ENCODE measurements at regions not wholly inside any gene's neighbourhood (a gene's known extent, or its start where the extent isn't known, plus 50 kb on each side); places are given as distances from the start of the nearest gene placed in this dataset.

- Mint-ChIP-seq H3K4me1 (peaks cover 14% of the 10 kb centered on the region), H3K9me3 (peaks cover 26% of the 10 kb centered on the region), H3K27ac (peak overlapping the region; percentile 77), H3K27me3 (ENCODE audit: low read depth) (peaks cover 33% of the 10 kb centered on the region), H3K36me3 (peaks cover 24% of the 10 kb centered on the region), H3K4me3 (peak overlapping the region; percentile 91)
- peak; percentile 98 for ATAC-seq
- ChIA-PET CTCF (interaction anchor here (1.1 to 1.6 kb wide), 2 partner anchors 17 to 183 kb away, joined by 3 to 6 read pairs; no protein-coding TSS in a partner anchor), POLR2A (no interaction called here)
- DNase-seq (ENCODE audit: low spot score): peak; percentile 82
- TF ChIP-seq ZNF425 (CRISPR knock-in tag; conservative IDR thresholded peaks at IDR 0.05) (no peak), AR (CRISPR knock-in tag; IDR thresholded peaks at IDR 0.05) (no peak), NFATC4 (CRISPR knock-in tag; IDR thresholded peaks at IDR 0.05) (no peak), JUN (CRISPR knock-in tag; IDR thresholded peaks at IDR 0.05) (peak; percentile 65; the same call in 1 of the 2 replicates), ATF6 (CRISPR knock-in tag; IDR thresholded peaks at IDR 0.05) (no peak), USF1 (CRISPR knock-in tag; IDR thresholded peaks at IDR 0.05) (peak; percentile 99), MLX (CRISPR knock-in tag; IDR thresholded peaks at IDR 0.05) (no peak), CBFB (CRISPR knock-in tag; IDR thresholded peaks at IDR 0.05; ENCODE audit: low read depth) (peak; percentile 97; the same call in 1 of the 2 replicates), ETV6 (CRISPR knock-in tag; IDR thresholded peaks at IDR 0.05) (peak; percentile 94), KAT7 (CRISPR knock-in tag; IDR thresholded peaks at IDR 0.05; ENCODE audit: borderline replicate concordance) (peak; percentile 93; the same call in 1 of the 2 replicates), MAX (CRISPR knock-in tag; IDR thresholded peaks at IDR 0.05) (peak; percentile 97), NR1H2 (CRISPR knock-in tag; IDR thresholded peaks at IDR 0.05) (no peak), TCF7 (CRISPR knock-in tag; IDR thresholded peaks at IDR 0.05; ENCODE audit: low read depth) (no peak), STAT6 (CRISPR knock-in tag; conservative IDR thresholded peaks at IDR 0.05; ENCODE audit: low read depth) (0 out of 2 replicates have a peak, but pooled peaks have one; percentile 94), IRF2 (CRISPR knock-in tag; IDR thresholded peaks at IDR 0.05; ENCODE audit: borderline replicate concordance, low read depth) (0 out of 2 replicates have a peak, but pooled peaks have one; percentile 19), ARID4B (CRISPR knock-in tag; IDR thresholded peaks at IDR 0.05; ENCODE audit: borderline replicate concordance) (peak; percentile 90), JAZF1 (CRISPR knock-in tag; IDR thresholded peaks at IDR 0.05) (no peak), ZNF219 (CRISPR knock-in tag; IDR thresholded peaks at IDR 0.05; ENCODE audit: borderline replicate concordance) (no peak; the same call in 1 of the 2 replicates), NR3C1 (CRISPR knock-in tag; conservative IDR thresholded peaks at IDR 0.05; ENCODE audit: low read depth) (0 out of 2 replicates have a peak, but pooled peaks have one; percentile 69)
These were observed 53.7 kb upstream of the PTPDC1 start for GRCh38 chr9:94030318-94031179.

Measured in WTC11 (cell line).